Tibial nerve (tissue), 4 donors: ENCODE measurements at regions not wholly inside any gene's neighbourhood (a gene's known extent, or its start where the extent isn't known, plus 50 kb on each side); places are given as distances from the start of the nearest gene placed in this dataset.

Experiments used
- CTCF ChIP-seq, 5 experiments: fragments of 200-600 bp in 3 of 5; fragments of 450-650 bp in 2 of 5; sonication (generic) in 3 of 5; IDR thresholded peaks; one replicate each; pipeline ENCODE4 v1.5.1; 2016 to 2019; ENCODE audit warnings: antibody characterized with exemption in 5 of 5, mild to moderate bottlenecking in 3 of 5, moderate library complexity in 2 of 5
- EP300 ChIP-seq, 2 donors: sonication (generic); formaldehyde crosslinking; IDR thresholded peaks; one replicate each; pipeline ENCODE4 v1.6.1; 2017; ENCODE audit warnings: antibody characterized with exemption in 2 of 2, mild to moderate bottlenecking in 1 of 2
- POLR2A ChIP-seq, 2 donors: fragments of 450-650 bp; IDR thresholded peaks; one replicate each; pipeline ENCODE4 v1.6.1; 2017; ENCODE audit warnings: antibody characterized with exemption in 2 of 2, mild to moderate bottlenecking in 2 of 2, moderate library complexity in 2 of 2

- TF ChIP-seq CTCF (IDR thresholded peaks at IDR 0.05) = no peak
- no peak for TF ChIP-seq POLR2A (IDR thresholded peaks at IDR 0.05)
- no peak for TF ChIP-seq EP300 (IDR thresholded peaks at IDR 0.05)
Measured at GRCh38 chr9:99345942-99346341, 123.9 kb downstream of the SEC61B start.
